GM23338 (cell line): ENCODE measurements at regions not wholly inside any gene's neighbourhood (a gene's known extent, or its start where the extent isn't known, plus 50 kb on each side); places are given as distances from the start of the nearest gene placed in this dataset.

Experiments
- ATAC-seq: fragments of 200-7000 bp; cut with Tn5 transposase; 3 replicates; pipeline ENCODE4 v1.9.1; 2020
- DNase-seq: peaks from one replicate; pipeline ENCODE4 v3.0.0-alpha.2; 2015; ENCODE audit warnings: low spot score
- H2AFZ ChIP-seq: fragments of 200-600 bp; sonication (generic); 2 replicates; pipeline ENCODE4 v1.8.0; 2016; ENCODE audit warnings: antibody characterized with exemption, mild to moderate bottlenecking, moderate library complexity
- H3F3A ChIP-seq: fragments of 200-600 bp; sonication (generic); replicated peaks from 2 replicates; pipeline ENCODE4 v1.8.0; 2017; ENCODE audit warnings: antibody characterized with exemption, mixed run types, low read depth
- H3K27ac ChIP-seq: fragments of 200-600 bp; sonication (generic); 2 replicates; pipeline ENCODE4 v1.6.1; 2016; ENCODE audit warnings: low read depth
- H3K27me3 ChIP-seq: fragments of 200-600 bp; sonication (generic); 2 replicates; pipeline ENCODE4 v1.8.0; 2016; ENCODE audit warnings: mild to moderate bottlenecking, mixed run types, moderate library complexity; ENCODE audit not compliant: insufficient read depth
- H3K36me3 ChIP-seq: fragments of 200-600 bp; sonication (generic); 2 replicates; pipeline ENCODE4 v1.8.0; 2016; ENCODE audit warnings: mild to moderate bottlenecking; ENCODE audit not compliant: insufficient read depth
- H3K4me1 ChIP-seq: fragments of 200-600 bp; sonication (generic); 2 replicates; pipeline ENCODE4 v1.8.0; 2016; ENCODE audit warnings: mild to moderate bottlenecking, moderate library complexity; ENCODE audit not compliant: insufficient read depth
- H3K4me2 ChIP-seq: fragments of 200-600 bp; sonication (generic); 2 replicates; pipeline ENCODE4 v1.7.1; 2017; ENCODE audit warnings: mixed run types
- H3K4me3 ChIP-seq: fragments of 200-600 bp; sonication (generic); 2 replicates; pipeline ENCODE4 v1.6.1; 2016; ENCODE audit warnings: mixed run types
- H3K79me2 ChIP-seq: fragments of 200-600 bp; sonication (generic); replicated peaks from 2 replicates; pipeline ENCODE4 v1.8.0; 2017; ENCODE audit warnings: mild to moderate bottlenecking; ENCODE audit not compliant: insufficient read depth
- H3K9me2 ChIP-seq: fragments of 200-600 bp; sonication (generic); 2 replicates; pipeline ENCODE4 v1.8.0; 2017; ENCODE audit not compliant: insufficient read depth
- H4K20me1 ChIP-seq: fragments of 200-600 bp; sonication (generic); replicated peaks from 2 replicates; pipeline ENCODE4 v1.8.0; 2017; ENCODE audit warnings: mild to moderate bottlenecking; ENCODE audit not compliant: insufficient read depth
- H3K27ac Mint-ChIP-seq: 2 replicates; pipeline ENCODE4 v1.8.0; 2020; ENCODE audit warnings: inconsistent platforms, mild to moderate bottlenecking, moderate library complexity, mixed read lengths
- H3K27me3 Mint-ChIP-seq: 3 replicates; pipeline ENCODE4 v1.8.0; 2022; ENCODE audit warnings: low read depth, mild to moderate bottlenecking, moderate library complexity, mixed read lengths, inconsistent platforms; ENCODE audit not compliant: insufficient read depth, poor library complexity
- H3K36me3 Mint-ChIP-seq: 3 replicates; pipeline ENCODE4 v1.8.0; 2021; ENCODE audit warnings: low read depth, mild to moderate bottlenecking, inconsistent platforms, moderate library complexity, mixed read lengths
- H3K4me1 Mint-ChIP-seq: 3 replicates; pipeline ENCODE4 v1.8.0; 2020; ENCODE audit warnings: mild to moderate bottlenecking, inconsistent platforms, mixed read lengths
- H3K4me3 Mint-ChIP-seq: 3 replicates; pipeline ENCODE4 v1.8.0; 2021; ENCODE audit warnings: moderate library complexity, mild to moderate bottlenecking, inconsistent platforms, mixed read lengths
- H3K9me3 Mint-ChIP-seq: 3 replicates; pipeline ENCODE4 v1.8.0; 2020; ENCODE audit warnings: moderate library complexity, mild to moderate bottlenecking, inconsistent platforms, mixed read lengths
- EZH2 ChIP-seq: fragments of 200-600 bp; sonication (generic); IDR thresholded peaks from one replicate; pipeline ENCODE4 v1.8.0; 2017; ENCODE audit warnings: antibody characterized with exemption, mild to moderate bottlenecking, low read depth; ENCODE audit not compliant: unreplicated experiment
- POLR2AphosphoS5 ChIP-seq: IDR thresholded peaks from 2 replicates; pipeline ENCODE4 v1.6.1; 2016; ENCODE audit warnings: antibody characterized with exemption, low read depth
- ZNF331 ChIP-seq: fragments of 250-450 bp; sonication (Bioruptor Pico); IDR thresholded peaks from 2 replicates; pipeline ENCODE4 v1.5.0; 2020; ENCODE audit warnings: low read depth, mild to moderate bottlenecking, moderate library complexity
- TF ChIP-seq, protein P1 (sequence below): fragments of 250-450 bp; sonication (Bioruptor Pico); IDR thresholded peaks from 2 replicates; pipeline ENCODE4 v1.5.0; 2020; ENCODE audit warnings: mild to moderate bottlenecking, moderate library complexity

GRCh38 chr3:182503401-182503800 is 289.9 kb upstream of the ATP11B start:
- Histone ChIP-seq H3K4me1 (peaks cover 37% of the 10 kb centered on the region), H3K4me2 (no peak overlapping the region), H3K4me3 (no peak overlapping the region), H3F3A (no peaks in the 10 kb centered on the region), H3K27ac (no peak overlapping the region), H3K27me3 (no peaks in the 10 kb centered on the region), H2AFZ (no peak overlapping the region), H3K79me2 (no peaks in the 10 kb centered on the region), H3K36me3 (no peaks in the 10 kb centered on the region), H4K20me1 (no peaks in the 10 kb centered on the region), H3K9me2 (0 out of 2 replicates have a peak, but pooled peaks cover 3% of the 10 kb centered on the region)
- H3K27me3 Mint-ChIP-seq = peaks cover 5% of the 10 kb centered on the region
- DNase-seq (no peak), ATAC-seq (no peak)
- no peaks in the 10 kb centered on the region for H3K9me3 Mint-ChIP-seq
- peaks cover 56% of the 10 kb centered on the region for H3K4me1 Mint-ChIP-seq
- no peak overlapping the region for H3K4me3 Mint-ChIP-seq
- H3K27ac Mint-ChIP-seq = no peak overlapping the region
- H3K36me3 Mint-ChIP-seq = no peaks in the 10 kb centered on the region
- TF ChIP-seq, protein P1, sequence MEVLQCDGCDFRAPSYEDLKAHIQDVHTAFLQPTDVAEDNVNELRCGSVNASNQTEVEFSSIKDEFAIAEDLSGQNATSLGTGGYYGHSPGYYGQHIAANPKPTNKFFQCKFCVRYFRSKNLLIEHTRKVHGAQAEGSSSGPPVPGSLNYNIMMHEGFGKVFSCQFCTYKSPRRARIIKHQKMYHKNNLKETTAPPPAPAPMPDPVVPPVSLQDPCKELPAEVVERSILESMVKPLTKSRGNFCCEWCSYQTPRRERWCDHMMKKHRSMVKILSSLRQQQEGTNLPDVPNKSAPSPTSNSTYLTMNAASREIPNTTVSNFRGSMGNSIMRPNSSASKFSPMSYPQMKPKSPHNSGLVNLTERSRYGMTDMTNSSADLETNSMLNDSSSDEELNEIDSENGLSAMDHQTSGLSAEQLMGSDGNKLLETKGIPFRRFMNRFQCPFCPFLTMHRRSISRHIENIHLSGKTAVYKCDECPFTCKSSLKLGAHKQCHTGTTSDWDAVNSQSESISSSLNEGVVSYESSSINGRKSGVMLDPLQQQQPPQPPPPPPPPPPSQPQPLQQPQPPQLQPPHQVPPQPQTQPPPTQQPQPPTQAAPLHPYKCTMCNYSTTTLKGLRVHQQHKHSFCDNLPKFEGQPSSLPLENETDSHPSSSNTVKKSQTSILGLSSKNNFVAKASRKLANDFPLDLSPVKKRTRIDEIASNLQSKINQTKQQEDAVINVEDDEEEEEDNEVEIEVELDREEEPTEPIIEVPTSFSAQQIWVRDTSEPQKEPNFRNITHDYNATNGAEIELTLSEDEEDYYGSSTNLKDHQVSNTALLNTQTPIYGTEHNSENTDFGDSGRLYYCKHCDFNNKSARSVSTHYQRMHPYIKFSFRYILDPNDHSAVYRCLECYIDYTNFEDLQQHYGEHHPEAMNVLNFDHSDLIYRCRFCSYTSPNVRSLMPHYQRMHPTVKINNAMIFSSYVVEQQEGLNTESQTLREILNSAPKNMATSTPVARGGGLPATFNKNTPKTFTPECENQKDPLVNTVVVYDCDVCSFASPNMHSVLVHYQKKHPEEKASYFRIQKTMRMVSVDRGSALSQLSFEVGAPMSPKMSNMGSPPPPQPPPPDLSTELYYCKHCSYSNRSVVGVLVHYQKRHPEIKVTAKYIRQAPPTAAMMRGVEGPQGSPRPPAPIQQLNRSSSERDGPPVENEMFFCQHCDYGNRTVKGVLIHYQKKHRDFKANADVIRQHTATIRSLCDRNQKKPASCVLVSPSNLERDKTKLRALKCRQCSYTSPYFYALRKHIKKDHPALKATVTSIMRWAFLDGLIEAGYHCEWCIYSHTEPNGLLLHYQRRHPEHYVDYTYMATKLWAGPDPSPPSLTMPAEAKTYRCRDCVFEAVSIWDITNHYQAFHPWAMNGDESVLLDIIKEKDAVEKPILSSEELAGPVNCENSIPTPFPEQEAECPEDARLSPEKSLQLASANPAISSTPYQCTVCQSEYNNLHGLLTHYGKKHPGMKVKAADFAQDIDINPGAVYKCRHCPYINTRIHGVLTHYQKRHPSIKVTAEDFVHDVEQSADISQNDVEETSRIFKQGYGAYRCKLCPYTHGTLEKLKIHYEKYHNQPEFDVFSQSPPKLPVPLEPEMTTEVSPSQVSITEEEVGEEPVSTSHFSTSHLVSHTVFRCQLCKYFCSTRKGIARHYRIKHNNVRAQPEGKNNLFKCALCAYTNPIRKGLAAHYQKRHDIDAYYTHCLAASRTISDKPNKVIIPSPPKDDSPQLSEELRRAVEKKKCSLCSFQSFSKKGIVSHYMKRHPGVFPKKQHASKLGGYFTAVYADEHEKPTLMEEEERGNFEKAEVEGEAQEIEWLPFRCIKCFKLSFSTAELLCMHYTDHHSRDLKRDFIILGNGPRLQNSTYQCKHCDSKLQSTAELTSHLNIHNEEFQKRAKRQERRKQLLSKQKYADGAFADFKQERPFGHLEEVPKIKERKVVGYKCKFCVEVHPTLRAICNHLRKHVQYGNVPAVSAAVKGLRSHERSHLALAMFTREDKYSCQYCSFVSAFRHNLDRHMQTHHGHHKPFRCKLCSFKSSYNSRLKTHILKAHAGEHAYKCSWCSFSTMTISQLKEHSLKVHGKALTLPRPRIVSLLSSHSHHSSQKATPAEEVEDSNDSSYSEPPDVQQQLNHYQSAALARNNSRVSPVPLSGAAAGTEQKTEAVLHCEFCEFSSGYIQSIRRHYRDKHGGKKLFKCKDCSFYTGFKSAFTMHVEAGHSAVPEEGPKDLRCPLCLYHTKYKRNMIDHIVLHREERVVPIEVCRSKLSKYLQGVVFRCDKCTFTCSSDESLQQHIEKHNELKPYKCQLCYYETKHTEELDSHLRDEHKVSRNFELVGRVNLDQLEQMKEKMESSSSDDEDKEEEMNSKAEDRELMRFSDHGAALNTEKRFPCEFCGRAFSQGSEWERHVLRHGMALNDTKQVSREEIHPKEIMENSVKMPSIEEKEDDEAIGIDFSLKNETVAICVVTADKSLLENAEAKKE (CRISPR knock-in tag) = no peak
- TF ChIP-seq EZH2 = no peak

- no peaks in the 10 kb centered on the region for H4K20me1 ChIP-seq
- no peak overlapping the region for H3K27ac ChIP-seq
- no peaks in the 10 kb centered on the region for H3F3A ChIP-seq
- H3K4me1 ChIP-seq = peaks cover 13% of the 10 kb centered on the region
- peak overlapping the region; percentile 92 for H2AFZ ChIP-seq
- no peak overlapping the region for H3K4me3 Mint-ChIP-seq
- H3K4me2 ChIP-seq = peak overlapping the region; percentile 41
- H3K27me3 ChIP-seq = no peaks in the 10 kb centered on the region
- H3K36me3 Mint-ChIP-seq = no peaks in the 10 kb centered on the region
- no peaks in the 10 kb centered on the region for H3K9me3 Mint-ChIP-seq
- peaks cover 3% of the 10 kb centered on the region for H3K27me3 Mint-ChIP-seq
- peak overlapping the region; percentile 77; the same call in 1 of the 2 replicates for H3K27ac Mint-ChIP-seq
- no peak overlapping the region for H3K4me3 ChIP-seq
- no peaks in the 10 kb centered on the region for H3K79me2 ChIP-seq
- H3K36me3 ChIP-seq = no peaks in the 10 kb centered on the region
- DNase-seq (peak; percentile 14), ATAC-seq (peak; percentile 71)
- peaks cover 26% of the 10 kb centered on the region for H3K4me1 Mint-ChIP-seq
- 0 out of 2 replicates have a peak, but pooled peaks cover 3% of the 10 kb centered on the region for H3K9me2 ChIP-seq
- TF ChIP-seq EZH2 = no peak
- no peak for TF ChIP-seq POLR2AphosphoS5
- TF ChIP-seq ZNF331 = no peak
- TF ChIP-seq, protein P1 (CRISPR knock-in tag) = no peak
These were observed 284.2 kb upstream of the ATP11B start for GRCh38 chr3:182508919-182509711.
